ENCODE measurements at regions not wholly inside any gene's neighbourhood (a gene's known extent, or its start where the extent isn't known, plus 50 kb on each side); places are given as distances from the start of the nearest gene placed in this dataset.

GRCh38 chr21:34289856-34290255 is 74.0 kb upstream of the KCNE2 start:
- Mint-ChIP-seq H3K36me3 (peaks cover 17% of the 10 kb centered on the region), H3K4me3 (no peak overlapping the region), H3K27ac (no peak overlapping the region), H3K4me1 (ENCODE audit: low read depth in 2 of 2) (no peaks in the 10 kb centered on the region), H3K27me3 (no peaks in the 10 kb centered on the region), H3K9me3 (peaks cover 9% of the 10 kb centered on the region)
- no peak for DNase-seq (ENCODE audit: low spot score)
- ATAC-seq = no peak

GRCh38 chr21:34296878-34297277 is 66.9 kb upstream of the KCNE2 start:
- H3K4me1 Mint-ChIP-seq (ENCODE audit: low read depth in 2 of 2) = no peaks in the 10 kb centered on the region

GRCh38 chr21:34298534-34299167 is 65.2 kb upstream of the KCNE2 start:
- no peaks in the 10 kb centered on the region for H3K4me1 Mint-ChIP-seq (ENCODE audit: low read depth in 2 of 2)
- no peak overlapping the region for H3K27ac Mint-ChIP-seq
- ATAC-seq (no peak), DNase-seq (ENCODE audit: low spot score) (no peak)
- H3K4me3 Mint-ChIP-seq = no peak overlapping the region
- no peaks in the 10 kb centered on the region for H3K9me3 Mint-ChIP-seq
- peaks cover 10 to 15% of the 10 kb centered on the region in 2 donors for H3K27me3 Mint-ChIP-seq
- H3K36me3 Mint-ChIP-seq = no peaks in the 10 kb centered on the region

More at GRCh38 chr21:34296878-34297277, 66.9 kb upstream of the KCNE2 start:
- Mint-ChIP-seq H3K36me3 (no peaks in the 10 kb centered on the region), H3K9me3 (no peaks in the 10 kb centered on the region), H3K4me3 (no peak overlapping the region), H3K27ac (no peak overlapping the region), H3K27me3 (peaks cover 6 to 8% of the 10 kb centered on the region in 2 donors)
- ATAC-seq = no peak
- DNase-seq (ENCODE audit: low spot score) = no peak

- Mint-ChIP-seq H3K4me1 (ENCODE audit: low read depth in 2 of 2) (no peaks in the 10 kb centered on the region), H3K27me3 (peaks cover 11 to 15% of the 10 kb centered on the region in 2 donors), H3K4me3 (no peak overlapping the region), H3K36me3 (no peaks in the 10 kb centered on the region), H3K27ac (no peak overlapping the region), H3K9me3 (no peaks in the 10 kb centered on the region)
- DNase-seq (ENCODE audit: low spot score) (no peak), ATAC-seq (no peak)
Observed at GRCh38 chr21:34299168-34299539, 64.7 kb upstream of the KCNE2 start.

GRCh38 chr21:34302521-34302920 is 61.3 kb upstream of the KCNE2 start:
- no peak overlapping the region for H3K27ac Mint-ChIP-seq
- no peaks in the 10 kb centered on the region for H3K36me3 Mint-ChIP-seq
- H3K9me3 Mint-ChIP-seq = no peaks in the 10 kb centered on the region
- peaks cover 12 to 15% of the 10 kb centered on the region in 2 donors for H3K27me3 Mint-ChIP-seq
- H3K4me3 Mint-ChIP-seq = no peak overlapping the region
- H3K4me1 Mint-ChIP-seq (ENCODE audit: low read depth in 2 of 2) = no peaks in the 10 kb centered on the region
- DNase-seq (ENCODE audit: low spot score) (no peak), ATAC-seq (no peak)

GRCh38 chr21:34305605-34306604 is 57.9 kb upstream of the KCNE2 start:
- DNase-seq (ENCODE audit: low spot score) (no peak), ATAC-seq (no peak)
- peaks cover 9% of the 10 kb centered on the region in 2 donors for H3K27me3 Mint-ChIP-seq
- no peaks in the 10 kb centered on the region for H3K9me3 Mint-ChIP-seq
- no peaks in the 10 kb centered on the region for H3K36me3 Mint-ChIP-seq
- H3K4me3 Mint-ChIP-seq = no peak overlapping the region
- H3K27ac Mint-ChIP-seq = no peak overlapping the region
- no peaks in the 10 kb centered on the region for H3K4me1 Mint-ChIP-seq (ENCODE audit: low read depth in 2 of 2)

GRCh38 chr21:34307991-34308532 is 55.7 kb upstream of the KCNE2 start:
- DNase-seq (ENCODE audit: low spot score) (no peak), ATAC-seq (no peak)
- Mint-ChIP-seq H3K36me3 (no peaks in the 10 kb centered on the region), H3K4me3 (no peak overlapping the region), H3K27me3 (peaks cover under 1 to 3% of the 10 kb centered on the region in 2 donors), H3K4me1 (ENCODE audit: low read depth in 2 of 2) (no peaks in the 10 kb centered on the region), H3K9me3 (no peaks in the 10 kb centered on the region), H3K27ac (no peak overlapping the region)

GRCh38 chr21:34311561-34312330 is 52.1 kb upstream of the KCNE2 start:
- no peak overlapping the region for H3K4me3 Mint-ChIP-seq
- no peaks in the 10 kb centered on the region for H3K9me3 Mint-ChIP-seq
- H3K36me3 Mint-ChIP-seq = no peaks in the 10 kb centered on the region
- no peak for DNase-seq (ENCODE audit: low spot score)
- ATAC-seq = no peak
- H3K4me1 Mint-ChIP-seq (ENCODE audit: low read depth in 2 of 2) = no peaks in the 10 kb centered on the region
- no peak overlapping the region for H3K27ac Mint-ChIP-seq
- H3K27me3 Mint-ChIP-seq = peaks cover 7% of the 10 kb centered on the region in 2 donors

GRCh38 chr21:34313116-34313515 is 50.7 kb upstream of the KCNE2 start:
- Mint-ChIP-seq H3K36me3 (no peaks in the 10 kb centered on the region), H3K4me3 (no peak overlapping the region), H3K4me1 (ENCODE audit: low read depth in 2 of 2) (no peaks in the 10 kb centered on the region), H3K27ac (no peak overlapping the region), H3K9me3 (no peaks in the 10 kb centered on the region), H3K27me3 (peaks cover 11 to 19% of the 10 kb centered on the region in 2 donors)
- DNase-seq (ENCODE audit: low spot score) = no peak
- no peak for ATAC-seq

All from natural killer cell treated with Interleukin-12 subunit alpha and Interleukin-12 subunit beta and Interleukin-15 and Interleukin-18, amount 100 ng/mL, for 72 hours (primary cell).